ENCODE measurements at regions not wholly inside any gene's neighbourhood (a gene's known extent, or its start where the extent isn't known, plus 50 kb on each side); places are given as distances from the start of the nearest gene placed in this dataset.
"Not testable (repeated sequence)": the region's sequence is repeated elsewhere in the genome, so short reads cannot be mapped to it uniquely, and the experiment has no call there.

GRCh38 chr14:28308734-28309133, 457.9 kb upstream of the FOXG1 start:
- DNase-seq (ENCODE audit: low read depth in 2 of 2), result no peak

- DNase-seq (ENCODE audit: low read depth in 2 of 2), result not testable (repeated sequence)
These were observed 448.5 kb upstream of the FOXG1 start for GRCh38 chr14:28317890-28318675.

- no peak for DNase-seq (ENCODE audit: low read depth in 2 of 2)
These were observed 444.9 kb upstream of the FOXG1 start for GRCh38 chr14:28321475-28322244.

- no peak for DNase-seq (ENCODE audit: low read depth in 2 of 2)
These were observed 443.2 kb upstream of the FOXG1 start for GRCh38 chr14:28323366-28323765.

GRCh38 chr14:28323951-28324741, 442.4 kb upstream of the FOXG1 start:
- DNase-seq (ENCODE audit: low read depth in 2 of 2), result no peak

- DNase-seq (ENCODE audit: low read depth in 2 of 2), result no peak
These were observed 425.8 kb upstream of the FOXG1 start for GRCh38 chr14:28340816-28341215.

GRCh38 chr14:28344381-28344780, 422.2 kb upstream of the FOXG1 start:
- DNase-seq (ENCODE audit: low read depth in 2 of 2), result no peak

GRCh38 chr14:28348797-28349196, 417.8 kb upstream of the FOXG1 start:
- no peak for DNase-seq (ENCODE audit: low read depth in 2 of 2)

- DNase-seq (ENCODE audit: low read depth in 2 of 2), result no peak
These were observed 409.8 kb upstream of the FOXG1 start for GRCh38 chr14:28356819-28357218.

GRCh38 chr14:28361486-28361885, 405.1 kb upstream of the FOXG1 start:
- no peak for DNase-seq (ENCODE audit: low read depth in 2 of 2)

- DNase-seq (ENCODE audit: low read depth in 2 of 2), result no peak
These were observed 401.1 kb upstream of the FOXG1 start for GRCh38 chr14:28365510-28365909.

- no peak for DNase-seq (ENCODE audit: low read depth in 2 of 2)
These were observed 392.9 kb upstream of the FOXG1 start for GRCh38 chr14:28373721-28374120.

GRCh38 chr14:28375295-28375694, 391.3 kb upstream of the FOXG1 start:
- DNase-seq (ENCODE audit: low read depth in 2 of 2), result no peak

GRCh38 chr14:28381656-28382055, 384.9 kb upstream of the FOXG1 start:
- no peak for DNase-seq (ENCODE audit: low read depth in 2 of 2)

GRCh38 chr14:28382444-28383190, 384.0 kb upstream of the FOXG1 start:
- DNase-seq (ENCODE audit: low read depth in 2 of 2), result no peak

- DNase-seq (ENCODE audit: low read depth in 2 of 2), result no peak
These were observed 368.1 kb upstream of the FOXG1 start for GRCh38 chr14:28398506-28398905.

- not testable (repeated sequence) for DNase-seq (ENCODE audit: low read depth in 2 of 2)
These were observed 364.9 kb upstream of the FOXG1 start for GRCh38 chr14:28401705-28402104.

GRCh38 chr14:28406196-28406595, 360.4 kb upstream of the FOXG1 start:
- DNase-seq (ENCODE audit: low read depth in 2 of 2), result no peak

- DNase-seq (ENCODE audit: low read depth in 2 of 2), result no peak
These were observed 359.4 kb upstream of the FOXG1 start for GRCh38 chr14:28407031-28407825.

GRCh38 chr14:28407996-28408395, 358.6 kb upstream of the FOXG1 start:
- no peak for DNase-seq (ENCODE audit: low read depth in 2 of 2)

GRCh38 chr14:28412077-28412476, 354.5 kb upstream of the FOXG1 start:
- no peak for DNase-seq (ENCODE audit: low read depth in 2 of 2)
